AG10803 (cell line): ENCODE measurements at regions not wholly inside any gene's neighbourhood (a gene's known extent, or its start where the extent isn't known, plus 50 kb on each side); places are given as distances from the start of the nearest gene placed in this dataset.

Experiments
- DNase-seq: peaks from one replicate; pipeline ENCODE4 v3.0.0; 2010; ENCODE audit warnings: low read depth
- H3K4me3 ChIP-seq: 2 replicates; pipeline ENCODE4 v1.5.1; 2011; ENCODE audit warnings: mild to moderate bottlenecking, low read length, control low read depth
- CTCF ChIP-seq: conservative IDR thresholded peaks from 2 replicates; pipeline ENCODE4 v1.5.1; 2011; ENCODE audit warnings: mild to moderate bottlenecking, low read length, control low read depth, inconsistent platforms

GRCh38 chr5:44885903-44886302 is 77.2 kb downstream of the MRPS30 start:
- TF ChIP-seq CTCF = no peak
- DNase-seq = no peak
- no peak overlapping the region for H3K4me3 ChIP-seq

GRCh38 chr5:44887722-44888121 is 79.0 kb downstream of the MRPS30 start:
- no peak overlapping the region for H3K4me3 ChIP-seq
- no peak for TF ChIP-seq CTCF
- no peak for DNase-seq

- no peak for TF ChIP-seq CTCF
- no peak overlapping the region for H3K4me3 ChIP-seq
- no peak for DNase-seq
Observed at GRCh38 chr5:44888435-44888834, 79.7 kb downstream of the MRPS30 start.

GRCh38 chr5:44891116-44891515 is 82.4 kb downstream of the MRPS30 start:
- TF ChIP-seq CTCF = no peak
- H3K4me3 ChIP-seq = no peak overlapping the region
- no peak for DNase-seq

- H3K4me3 ChIP-seq = no peak overlapping the region
- TF ChIP-seq CTCF = no peak
- DNase-seq = no peak
Observed at GRCh38 chr5:44900273-44900954, 91.7 kb downstream of the MRPS30 start.

- no peak for DNase-seq
- no peak overlapping the region for H3K4me3 ChIP-seq
- TF ChIP-seq CTCF = no peak
Observed at GRCh38 chr5:44907396-44907795, 98.6 kb downstream of the MRPS30 start.

GRCh38 chr5:44909004-44909403 is 100.3 kb downstream of the MRPS30 start:
- no peak overlapping the region for H3K4me3 ChIP-seq
- no peak for DNase-seq
- TF ChIP-seq CTCF = no peak
